GM18867 (cell line): ENCODE measurements at regions not wholly inside any gene's neighbourhood (a gene's known extent, or its start where the extent isn't known, plus 50 kb on each side); places are given as distances from the start of the nearest gene placed in this dataset.

ENCODE experiments used
- ATAC-seq: cut with Tn5 transposase; IDR thresholded peaks from one replicate; pipeline ENCODE4 v1.9.1; 2021; ENCODE audit warnings: mild to moderate bottlenecking, moderate library complexity; ENCODE audit not compliant: unreplicated experiment

- ATAC-seq: no peak
These were observed 78.9 kb upstream of the CAMK1G start for GRCh38 chr1:209504571-209504970.

GRCh38 chr1:209505044-209505443 lies 78.5 kb upstream of the CAMK1G start:
- no peak for ATAC-seq

GRCh38 chr1:209506101-209506500 lies 77.4 kb upstream of the CAMK1G start:
- no peak for ATAC-seq

- ATAC-seq: no peak
These were observed 74.5 kb upstream of the CAMK1G start for GRCh38 chr1:209509039-209509438.

- ATAC-seq: no peak
These were observed 73.5 kb upstream of the CAMK1G start for GRCh38 chr1:209510063-209510462.

- no peak for ATAC-seq
These were observed 72.3 kb upstream of the CAMK1G start for GRCh38 chr1:209511169-209511568.

- ATAC-seq: no peak
These were observed 70.7 kb upstream of the CAMK1G start for GRCh38 chr1:209512821-209513220.

- ATAC-seq: peak; percentile 69
These were observed 70.3 kb upstream of the CAMK1G start for GRCh38 chr1:209513226-209513625.

- no peak for ATAC-seq
These were observed 66.5 kb upstream of the CAMK1G start for GRCh38 chr1:209516771-209517680.

- ATAC-seq: no peak
These were observed 65.8 kb upstream of the CAMK1G start for GRCh38 chr1:209517681-209518050.

- no peak for ATAC-seq
These were observed 63.7 kb upstream of the CAMK1G start for GRCh38 chr1:209519786-209520185.

- no peak for ATAC-seq
These were observed 60.7 kb upstream of the CAMK1G start for GRCh38 chr1:209522826-209523225.

GRCh38 chr1:209526137-209526536 lies 57.4 kb upstream of the CAMK1G start:
- ATAC-seq: no peak

- no peak for ATAC-seq
These were observed 56.1 kb upstream of the CAMK1G start for GRCh38 chr1:209527372-209527771.

GRCh38 chr1:209527993-209528717 lies 55.4 kb upstream of the CAMK1G start:
- ATAC-seq: no peak

GRCh38 chr1:209529233-209529632 lies 54.3 kb upstream of the CAMK1G start:
- ATAC-seq: no peak

GRCh38 chr1:209531006-209531405 lies 52.5 kb upstream of the CAMK1G start:
- ATAC-seq: no peak

GRCh38 chr1:209531549-209531948 lies 52.0 kb upstream of the CAMK1G start:
- no peak for ATAC-seq
